Gastroesophageal sphincter (tissue), 3 donors: ENCODE measurements at regions not wholly inside any gene's neighbourhood (a gene's known extent, or its start where the extent isn't known, plus 50 kb on each side); places are given as distances from the start of the nearest gene placed in this dataset.
"Not testable (repeated sequence)": the region's sequence is repeated elsewhere in the genome, so short reads cannot be mapped to it uniquely, and the experiment has no call there.

Experiments
- CTCF ChIP-seq, 4 experiments: fragments of 200-600 bp in 2 of 4; fragments of 450-650 bp in 2 of 4; sonication (generic) in 1 of 4; IDR thresholded peaks; one replicate each; pipeline ENCODE4 v1.5.1; 2017 to 2019; ENCODE audit warnings: antibody characterized with exemption in 4 of 4, mild to moderate bottlenecking in 2 of 4, moderate library complexity in 2 of 4
- EP300 ChIP-seq: sonication (generic); formaldehyde crosslinking; IDR thresholded peaks from one replicate; pipeline ENCODE4 v1.6.1; 2017; ENCODE audit warnings: antibody characterized with exemption, mild to moderate bottlenecking
- POLR2A ChIP-seq, 2 donors: fragments of 450-650 bp; IDR thresholded peaks; one replicate each; pipeline ENCODE4 v1.6.1; 2017; ENCODE audit warnings: antibody characterized with exemption in 2 of 2, mild to moderate bottlenecking in 2 of 2, moderate library complexity in 1 of 2
- POLR2AphosphoS5 ChIP-seq: sonication (generic); formaldehyde crosslinking; IDR thresholded peaks from one replicate; pipeline ENCODE4 v1.6.1; 2017; ENCODE audit warnings: antibody characterized with exemption

GRCh38 chr6:115579565-115579964 is 481.1 kb downstream of the FRK start:
- not testable (repeated sequence) for TF ChIP-seq POLR2A (IDR thresholded peaks at IDR 0.05); CTCF (IDR thresholded peaks at IDR 0.05); POLR2AphosphoS5; EP300
